ENCODE measurements at regions not wholly inside any gene's neighbourhood (a gene's known extent, or its start where the extent isn't known, plus 50 kb on each side); places are given as distances from the start of the nearest gene placed in this dataset.

DNA sequence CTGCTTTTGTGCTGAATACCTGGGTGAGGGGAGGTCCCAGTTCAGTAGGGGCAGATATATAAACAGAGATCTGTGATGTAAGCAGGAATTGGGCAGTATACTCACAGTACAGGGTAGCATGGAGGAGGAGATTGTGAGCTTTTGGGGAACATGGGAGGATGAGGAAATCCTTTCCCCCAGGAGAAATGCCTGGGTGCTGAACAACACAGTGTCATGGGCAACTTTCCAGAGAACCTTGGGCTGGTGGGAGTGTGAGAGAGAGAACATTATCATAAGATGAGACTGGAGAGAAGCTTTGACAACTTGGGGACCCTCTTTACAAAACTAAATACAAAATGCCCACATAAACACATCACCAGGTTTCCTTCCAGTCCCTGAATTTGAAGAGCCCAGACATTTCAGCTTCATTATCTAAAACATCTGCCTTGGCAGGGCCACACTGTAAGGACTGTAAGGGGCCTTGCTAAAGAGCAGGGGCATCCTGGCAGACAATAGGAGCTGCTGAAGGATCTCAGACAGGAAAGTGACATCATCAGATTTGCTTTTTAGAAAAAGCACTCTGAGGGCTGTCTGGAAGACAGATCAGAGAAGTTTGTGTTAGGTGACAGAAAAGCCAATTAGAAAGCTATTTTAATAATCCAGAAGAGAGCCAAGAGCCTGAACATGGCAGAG lies 105.1 kb upstream of the FOXN2 start:
- TF ChIP-seq, protein P1, sequence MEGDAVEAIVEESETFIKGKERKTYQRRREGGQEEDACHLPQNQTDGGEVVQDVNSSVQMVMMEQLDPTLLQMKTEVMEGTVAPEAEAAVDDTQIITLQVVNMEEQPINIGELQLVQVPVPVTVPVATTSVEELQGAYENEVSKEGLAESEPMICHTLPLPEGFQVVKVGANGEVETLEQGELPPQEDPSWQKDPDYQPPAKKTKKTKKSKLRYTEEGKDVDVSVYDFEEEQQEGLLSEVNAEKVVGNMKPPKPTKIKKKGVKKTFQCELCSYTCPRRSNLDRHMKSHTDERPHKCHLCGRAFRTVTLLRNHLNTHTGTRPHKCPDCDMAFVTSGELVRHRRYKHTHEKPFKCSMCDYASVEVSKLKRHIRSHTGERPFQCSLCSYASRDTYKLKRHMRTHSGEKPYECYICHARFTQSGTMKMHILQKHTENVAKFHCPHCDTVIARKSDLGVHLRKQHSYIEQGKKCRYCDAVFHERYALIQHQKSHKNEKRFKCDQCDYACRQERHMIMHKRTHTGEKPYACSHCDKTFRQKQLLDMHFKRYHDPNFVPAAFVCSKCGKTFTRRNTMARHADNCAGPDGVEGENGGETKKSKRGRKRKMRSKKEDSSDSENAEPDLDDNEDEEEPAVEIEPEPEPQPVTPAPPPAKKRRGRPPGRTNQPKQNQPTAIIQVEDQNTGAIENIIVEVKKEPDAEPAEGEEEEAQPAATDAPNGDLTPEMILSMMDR (IDR thresholded peaks at IDR 0.05): no peak
- no peak for TF ChIP-seq POLR2A (IDR thresholded peaks at IDR 0.05)

Measured in right lobe of liver (tissue), 4 donors.